Right lobe of liver (tissue), 6 donors: ENCODE measurements at regions not wholly inside any gene's neighbourhood (a gene's known extent, or its start where the extent isn't known, plus 50 kb on each side); places are given as distances from the start of the nearest gene placed in this dataset.

ENCODE experiments used
- ATAC-seq, 4 donors: fragments of 200-7000 bp; cut with Tn5 transposase; one replicate each; pipeline ENCODE4 v1.9.1; 2020; ENCODE audit warnings: mild to moderate bottlenecking in 4 of 4, moderate library complexity in 4 of 4
- DNase-seq, 3 donors: peaks; one replicate each; pipeline ENCODE4 v3.0.0-alpha.2; 2020
- H3K27ac ChIP-seq, 3 donors: fragments of 200-600 bp; one replicate each; pipeline ENCODE4 v1.8.0; 2022
- H3K27me3 ChIP-seq, 2 donors: fragments of 200-600 bp; one replicate each; pipeline ENCODE4 v1.8.0; 2022
- H3K36me3 ChIP-seq, 4 donors: fragments of 200-600 bp; sonication (generic) in 1 of 4; one replicate each; pipeline versions ENCODE4 v1.5.1 to v1.8.0; 2017 to 2022; ENCODE audit warnings: control low read depth in 1 of 4
- H3K4me1 ChIP-seq, 4 donors: fragments of 200-600 bp; sonication (generic) in 1 of 4; one replicate each; pipeline versions ENCODE4 v1.5.1 to v1.8.0; 2017 to 2022; ENCODE audit warnings: control low read depth in 1 of 4
- H3K4me3 ChIP-seq, 3 donors: fragments of 200-600 bp; one replicate each; pipeline ENCODE4 v1.8.0; 2022
- H3K9me3 ChIP-seq, 4 donors: fragments of 200-600 bp; sonication (generic) in 1 of 4; one replicate each; pipeline versions ENCODE4 v1.5.1 to v1.8.0; 2017 to 2022; ENCODE audit warnings: control low read depth in 1 of 4
- CTCF ChIP-seq, 4 donors: fragments of 200-600 bp in 3 of 4; fragments of 450-650 bp in 1 of 4; IDR thresholded peaks; one replicate each; pipeline versions ENCODE4 v1.5.1 to v1.8.0; 2016 to 2022; ENCODE audit warnings: antibody characterized with exemption in 4 of 4, mild to moderate bottlenecking in 2 of 4
- POLR2A ChIP-seq: fragments of 450-650 bp; IDR thresholded peaks from one replicate; pipeline ENCODE4 v1.6.1; 2017; ENCODE audit warnings: antibody characterized with exemption, mild to moderate bottlenecking
- WGBS: methylation state at CpG from one replicate; pipeline ENCODE4 v1.1.6; 2018; ENCODE audit warnings: low coverage, low lambda C conversion rate; ENCODE audit not compliant: insufficient coverage; ENCODE audit errors: missing lambda C conversion rate; 5-methylcytosine and 5-hydroxymethylcytosine counted together
- intact Hi-C, 2 donors: fragments of 100-400 bp; cut with DNase I; formaldehyde crosslinking; loops; one replicate each; pipeline versions ENCODE4 v1.11.2 to v1.14.1; 2022
- donor health status: DM: no; HTN: yes; CAD: no.
- donor health status: DM: no; HTN: no; CAD: no.
- donor health status: DM: no; HTN: no; CAD: no.
- donor health status: DM: no; HTN: yes; CAD: no.
- donor health status: DM: no; HTN: yes; CAD: no.

DNA sequence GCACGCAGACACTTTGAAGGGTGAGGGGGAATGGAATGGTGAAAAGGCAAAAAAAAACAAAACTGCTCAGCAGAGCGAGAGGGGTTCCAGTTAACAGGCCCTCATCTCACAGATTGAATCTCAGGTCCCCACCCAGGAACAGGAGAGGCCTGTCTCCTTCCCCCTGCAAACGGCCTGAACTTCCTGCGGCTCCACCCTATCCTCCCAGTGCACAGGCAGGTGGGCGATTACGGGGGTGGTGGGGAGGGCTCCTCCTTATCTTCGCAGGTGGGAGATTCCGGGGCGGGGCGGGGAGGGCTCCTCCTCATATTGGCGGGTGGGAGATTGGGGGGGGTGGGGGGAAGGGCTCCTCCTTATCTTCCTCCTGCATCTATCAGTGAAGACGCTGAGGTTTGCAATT lies 129.0 kb downstream of the SOX4 start:
- H3K4me3 ChIP-seq: no peak overlapping the region
- H3K27ac ChIP-seq: no peak overlapping the region
- TF ChIP-seq CTCF (IDR thresholded peaks at IDR 0.05) (no peak), POLR2A (no peak)
- DNase-seq (no peak), ATAC-seq (no peak)
- 38% methylated on average over 6 of the region's 12 CpGs for WGBS
- H3K36me3 ChIP-seq: no peaks in the 10 kb centered on the region
- no peaks in the 10 kb centered on the region for H3K9me3 ChIP-seq
- intact Hi-C loops: no loop called here
- H3K4me1 ChIP-seq: no peaks in the 10 kb centered on the region
- H3K27me3 ChIP-seq: no peaks in the 10 kb centered on the region

- Histone ChIP-seq H3K27me3 (no peaks in the 10 kb centered on the region), H3K9me3 (no peaks in the 10 kb centered on the region), H3K4me1 (peaks cover 0 to 7% (median 0%) of the 10 kb centered on the region in 4 donors), H3K27ac (no peak overlapping the region), H3K36me3 (no peaks in the 10 kb centered on the region), H3K4me3 (no peak overlapping the region)
- WGBS: 76% methylated on average over 7 of the region's 7 CpGs
- TF ChIP-seq CTCF (IDR thresholded peaks at IDR 0.05): no peak
- no peak for TF ChIP-seq POLR2A
- DNase-seq (no peak), ATAC-seq (no peak)
- intact Hi-C loops: no loop called here
Measured at GRCh38 chr6:21726676-21727075, 133.1 kb downstream of the SOX4 start.

GRCh38 chr6:21728141-21728540 lies 134.6 kb downstream of the SOX4 start:
- intact Hi-C loops: no loop called here
- WGBS: 89% methylated on average over 7 of the region's 7 CpGs

DNA sequence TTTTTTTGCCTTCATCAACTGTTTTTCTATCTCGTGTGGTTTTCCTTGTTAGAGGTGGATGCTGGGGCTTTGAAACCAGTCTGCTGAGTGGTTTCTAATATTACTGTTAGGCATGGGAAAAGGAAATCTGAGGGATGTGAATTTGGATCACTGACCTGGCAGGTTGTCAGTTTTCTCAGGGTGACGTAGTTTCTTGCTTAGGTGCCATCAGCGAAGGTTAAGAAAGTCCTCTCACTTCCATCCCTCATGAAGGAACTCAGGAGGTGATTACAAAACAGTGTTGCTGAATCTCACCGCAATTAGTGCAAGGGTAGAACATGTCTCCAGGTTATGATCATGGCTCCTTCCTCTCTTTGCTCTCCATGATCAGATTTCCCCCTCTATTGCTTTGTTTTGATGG lies 135.9 kb downstream of the SOX4 start:
- ATAC-seq (no peak), DNase-seq (no peak)
- H3K9me3 ChIP-seq: no peaks in the 10 kb centered on the region
- no peaks in the 10 kb centered on the region for H3K36me3 ChIP-seq
- H3K27ac ChIP-seq: no peak overlapping the region
- no peak overlapping the region for H3K4me3 ChIP-seq
- WGBS: 75% methylated on average over 3 of the region's 4 CpGs
- intact Hi-C loops: no loop called here
- no peaks in the 10 kb centered on the region for H3K27me3 ChIP-seq
- peaks cover 0 to 21% (median 0%) of the 10 kb centered on the region in 4 donors for H3K4me1 ChIP-seq
- TF ChIP-seq CTCF (IDR thresholded peaks at IDR 0.05): no peak
- TF ChIP-seq POLR2A: no peak

More at GRCh38 chr6:21728141-21728540, 134.6 kb downstream of the SOX4 start:
- Histone ChIP-seq H3K4me1 (peaks cover 0 to 19% (median 0%) of the 10 kb centered on the region in 4 donors), H3K9me3 (no peaks in the 10 kb centered on the region), H3K36me3 (no peaks in the 10 kb centered on the region), H3K27me3 (no peaks in the 10 kb centered on the region), H3K4me3 (no peak overlapping the region), H3K27ac (no peak overlapping the region)
- TF ChIP-seq POLR2A (no peak), CTCF (IDR thresholded peaks at IDR 0.05) (no peak)
- no peak for ATAC-seq
- DNase-seq: no peak

DNA sequence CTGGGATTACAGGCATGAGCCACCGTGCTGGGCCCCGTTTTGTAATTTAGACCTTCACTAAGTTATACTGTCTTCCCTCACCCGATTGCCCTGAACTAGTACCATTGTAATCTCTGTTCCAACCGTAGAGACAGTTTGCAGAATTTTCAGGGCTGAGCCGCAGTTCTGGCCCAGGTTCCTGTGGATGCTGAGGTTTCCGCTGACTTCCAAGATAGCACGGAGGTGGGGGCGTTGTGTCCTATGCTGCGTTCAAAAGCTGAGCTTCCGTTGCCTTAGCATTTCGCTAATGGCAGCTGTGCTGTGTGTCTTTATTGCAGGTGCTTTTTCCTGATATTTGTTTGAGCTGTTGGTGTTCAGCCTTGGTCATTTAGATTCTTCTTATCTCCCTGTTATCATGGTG lies 137.0 kb downstream of the SOX4 start:
- no peaks in the 10 kb centered on the region for H3K9me3 ChIP-seq
- intact Hi-C loops: no loop called here
- no peak overlapping the region for H3K4me3 ChIP-seq
- H3K27me3 ChIP-seq: no peaks in the 10 kb centered on the region
- 82% methylated on average over 3 of the region's 11 CpGs for WGBS
- TF ChIP-seq CTCF (IDR thresholded peaks at IDR 0.05): no peak
- TF ChIP-seq POLR2A: no peak
- DNase-seq (no peak), ATAC-seq (no peak)
- H3K4me1 ChIP-seq: peaks cover 0 to 21% (median 0%) of the 10 kb centered on the region in 4 donors
- no peaks in the 10 kb centered on the region for H3K36me3 ChIP-seq
- H3K27ac ChIP-seq: no peak overlapping the region
